Kidney (tissue), 13 donors: ENCODE measurements at regions not wholly inside any gene's neighbourhood (a gene's known extent, or its start where the extent isn't known, plus 50 kb on each side); places are given as distances from the start of the nearest gene placed in this dataset.
A peak's percentile ranks its signal among the peaks of the same experiment; 100 is the strongest.

ENCODE experiments used
- DNase-seq, 5 donors: peaks; one replicate each; pipeline ENCODE4 v3.0.0-alpha.2; 2013 to 2020
- FAIRE-seq: peaks from 2 replicates; lab custom pipeline; 2012; peaks lifted over from hg19 to GRCh38; lab: Jason Lieb, UNC
- H3K27ac ChIP-seq, 2 donors: one replicate each; pipeline ENCODE4 v1.7.0; 2013; ENCODE audit warnings: low read depth in 2 of 2, low read length in 2 of 2, inconsistent platforms in 1 of 2
- H3K27me3 ChIP-seq: one replicate; pipeline ENCODE4 v1.7.1; 2013; ENCODE audit warnings: low read length, inconsistent platforms; ENCODE audit not compliant: control insufficient read depth, insufficient read depth
- H3K36me3 ChIP-seq, 3 donors: one replicate each; pipeline versions ENCODE4 v1.7.0 to v1.7.1; 2013; ENCODE audit warnings: low read length in 3 of 3, control low read depth in 1 of 3, inconsistent platforms in 1 of 3; ENCODE audit not compliant: insufficient read depth in 3 of 3, control insufficient read depth in 2 of 3
- H3K4me1 ChIP-seq, 3 donors: one replicate each; pipeline versions ENCODE4 v1.7.0 to v1.7.1; 2013; ENCODE audit warnings: low read length in 3 of 3, inconsistent platforms in 1 of 3, low read depth in 1 of 3; ENCODE audit not compliant: control insufficient read depth in 2 of 3, insufficient read depth in 2 of 3
- H3K4me3 ChIP-seq, 3 donors: one replicate each; pipeline versions ENCODE4 v1.7.0 to v1.8.1; 2013; ENCODE audit warnings: low read length in 3 of 3, control low read depth in 1 of 3, inconsistent platforms in 1 of 3
- H3K9ac ChIP-seq, 3 donors: one replicate each; pipeline versions ENCODE4 v1.7.0 to v1.7.1; 2013; ENCODE audit warnings: low read length in 3 of 3, control low read depth in 1 of 3, inconsistent platforms in 1 of 3
- H3K9me3 ChIP-seq, 3 donors: one replicate each; pipeline versions ENCODE4 v1.7.0 to v1.7.1; 2013; ENCODE audit warnings: low read length in 3 of 3, control low read depth in 1 of 3, inconsistent platforms in 1 of 3; ENCODE audit not compliant: control insufficient read depth in 2 of 3, insufficient read depth in 1 of 3
- intact Hi-C: fragments of 100-400 bp; cut with DNase I; formaldehyde crosslinking; loops from one replicate; pipeline ENCODE4 v1.11.1; 2022
- TF ChIP-seq, protein P1 (sequence below): IDR thresholded peaks from 3 replicates; pipeline ENCODE4 v1.5.1; 2012; ENCODE audit warnings: mild to moderate bottlenecking, moderate library complexity, borderline replicate concordance; ENCODE audit not compliant: insufficient read depth; ENCODE audit errors: extremely low read depth
- donor health status: control.
- donor health status: control.
- donor health status: control.
- donor health status: control.
- donor health status: control.
- donor health status: DM: yes; HTN: yes; CAD: no.
- donor health status: Normal renal cell carcinoma (clear cell type).

- no peak overlapping the region for H3K27ac ChIP-seq
- FAIRE-seq: no peak
- intact Hi-C loops: no loop called here
- TF ChIP-seq, protein P1, sequence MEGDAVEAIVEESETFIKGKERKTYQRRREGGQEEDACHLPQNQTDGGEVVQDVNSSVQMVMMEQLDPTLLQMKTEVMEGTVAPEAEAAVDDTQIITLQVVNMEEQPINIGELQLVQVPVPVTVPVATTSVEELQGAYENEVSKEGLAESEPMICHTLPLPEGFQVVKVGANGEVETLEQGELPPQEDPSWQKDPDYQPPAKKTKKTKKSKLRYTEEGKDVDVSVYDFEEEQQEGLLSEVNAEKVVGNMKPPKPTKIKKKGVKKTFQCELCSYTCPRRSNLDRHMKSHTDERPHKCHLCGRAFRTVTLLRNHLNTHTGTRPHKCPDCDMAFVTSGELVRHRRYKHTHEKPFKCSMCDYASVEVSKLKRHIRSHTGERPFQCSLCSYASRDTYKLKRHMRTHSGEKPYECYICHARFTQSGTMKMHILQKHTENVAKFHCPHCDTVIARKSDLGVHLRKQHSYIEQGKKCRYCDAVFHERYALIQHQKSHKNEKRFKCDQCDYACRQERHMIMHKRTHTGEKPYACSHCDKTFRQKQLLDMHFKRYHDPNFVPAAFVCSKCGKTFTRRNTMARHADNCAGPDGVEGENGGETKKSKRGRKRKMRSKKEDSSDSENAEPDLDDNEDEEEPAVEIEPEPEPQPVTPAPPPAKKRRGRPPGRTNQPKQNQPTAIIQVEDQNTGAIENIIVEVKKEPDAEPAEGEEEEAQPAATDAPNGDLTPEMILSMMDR: no peak
- H3K36me3 ChIP-seq: no peaks in the 10 kb centered on the region
- H3K27me3 ChIP-seq: no peaks in the 10 kb centered on the region
- no peak overlapping the region for H3K9ac ChIP-seq
- no peaks in the 10 kb centered on the region for H3K9me3 ChIP-seq
- no peaks in the 10 kb centered on the region for H3K4me1 ChIP-seq
- no peak for DNase-seq
- H3K4me3 ChIP-seq: no peak overlapping the region
Observed at GRCh38 chr13:90396266-90396665, 951.2 kb upstream of the MIR17HG start.

DNA sequence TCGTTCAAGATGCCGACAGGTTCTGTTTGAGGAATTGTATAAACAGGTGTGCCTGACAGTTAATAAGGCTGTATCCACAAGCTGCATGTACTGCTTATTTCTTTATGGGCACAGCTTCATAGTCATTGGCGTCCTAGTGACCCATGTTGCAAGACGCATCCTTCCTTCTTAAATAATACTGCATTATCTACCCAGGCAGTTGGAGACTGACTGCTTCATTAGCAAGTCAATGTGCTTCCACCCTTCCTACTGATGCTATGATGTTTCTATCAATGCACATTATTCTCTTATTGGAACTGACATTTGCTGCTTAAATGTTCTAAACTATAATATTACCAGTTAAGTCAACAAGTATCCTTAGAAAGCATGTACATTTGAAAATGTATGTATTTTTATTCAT, 950.0 kb upstream of the MIR17HG start:
- TF ChIP-seq, protein P1: no peak
- Histone ChIP-seq H3K4me1 (no peaks in the 10 kb centered on the region), H3K9me3 (no peaks in the 10 kb centered on the region), H3K27me3 (no peaks in the 10 kb centered on the region), H3K27ac (no peak overlapping the region), H3K36me3 (no peaks in the 10 kb centered on the region), H3K9ac (no peak overlapping the region), H3K4me3 (no peak overlapping the region)
- intact Hi-C loops: no loop called here
- DNase-seq (no peak), FAIRE-seq (no peak)

- peak; percentile 11 for FAIRE-seq
- Histone ChIP-seq H3K27ac (no peak overlapping the region), H3K4me1 (no peaks in the 10 kb centered on the region), H3K36me3 (no peaks in the 10 kb centered on the region), H3K9me3 (no peaks in the 10 kb centered on the region), H3K9ac (no peak overlapping the region), H3K4me3 (no peak overlapping the region), H3K27me3 (no peaks in the 10 kb centered on the region)
- intact Hi-C loops: no loop called here
- TF ChIP-seq, protein P1: no peak
- DNase-seq: no peak
Observed at GRCh38 chr13:90400372-90400771, 947.1 kb upstream of the MIR17HG start.

- no peak for DNase-seq
- intact Hi-C loops: no loop called here
- TF ChIP-seq, protein P1: no peak
- no peaks in the 10 kb centered on the region for H3K36me3 ChIP-seq
- no peak overlapping the region for H3K4me3 ChIP-seq
- no peak overlapping the region for H3K9ac ChIP-seq
- H3K27ac ChIP-seq: no peak overlapping the region
- no peak for FAIRE-seq
- no peaks in the 10 kb centered on the region for H3K27me3 ChIP-seq
- H3K9me3 ChIP-seq: no peaks in the 10 kb centered on the region
- no peaks in the 10 kb centered on the region for H3K4me1 ChIP-seq
Observed at GRCh38 chr13:90401150-90401549, 946.3 kb upstream of the MIR17HG start.
